Ammon's horn (tissue), 1 donor: ENCODE measurements at regions not wholly inside any gene's neighbourhood (a gene's known extent, or its start where the extent isn't known, plus 50 kb on each side); places are given as distances from the start of the nearest gene placed in this dataset.
A peak's percentile ranks its signal among the peaks of the same experiment; 100 is the strongest.
"Not testable (repeated sequence)": the region's sequence is repeated elsewhere in the genome, so short reads cannot be mapped to it uniquely, and the experiment has no call there.

Experiments used
- DNase-seq: peaks from one replicate; pipeline ENCODE4 v3.0.0-alpha.2; 2016; ENCODE audit warnings: low spot score

GRCh38 chr11:107276077-107276476, 181.5 kb downstream of the CWF19L2 start:
- no peak for DNase-seq

GRCh38 chr11:107275632-107276031, 182.0 kb downstream of the CWF19L2 start:
- no peak for DNase-seq

GRCh38 chr11:107274138-107274537, 183.5 kb downstream of the CWF19L2 start:
- no peak for DNase-seq

GRCh38 chr11:107272561-107272960, 185.1 kb downstream of the CWF19L2 start:
- DNase-seq = no peak

- DNase-seq = no peak
Measured at GRCh38 chr11:107271425-107271824, 186.2 kb downstream of the CWF19L2 start.

- DNase-seq = peak; percentile 17
Measured at GRCh38 chr11:107268977-107269376, 188.6 kb downstream of the CWF19L2 start.

GRCh38 chr11:107266455-107266854, 191.2 kb downstream of the CWF19L2 start:
- DNase-seq = no peak

GRCh38 chr11:107265591-107266121, 192.0 kb downstream of the CWF19L2 start:
- DNase-seq = no peak

- DNase-seq = no peak
Measured at GRCh38 chr11:107263844-107264563, 193.6 kb downstream of the CWF19L2 start.

- peak; percentile 37 for DNase-seq
Measured at GRCh38 chr11:107259811-107260221, 197.8 kb downstream of the CWF19L2 start.

GRCh38 chr11:107257710-107258109, 199.9 kb downstream of the CWF19L2 start:
- no peak for DNase-seq

GRCh38 chr11:107253661-107254060, 204.0 kb downstream of the CWF19L2 start:
- DNase-seq = not testable (repeated sequence)

GRCh38 chr11:107252429-107253161, 205.0 kb downstream of the CWF19L2 start:
- DNase-seq = no peak

GRCh38 chr11:107251298-107251697, 206.3 kb downstream of the CWF19L2 start:
- no peak for DNase-seq

GRCh38 chr11:107250017-107250416, 207.6 kb downstream of the CWF19L2 start:
- no peak for DNase-seq

- no peak for DNase-seq
Measured at GRCh38 chr11:107249054-107249453, 208.6 kb downstream of the CWF19L2 start.

- no peak for DNase-seq
Measured at GRCh38 chr11:107247167-107247861, 210.3 kb downstream of the CWF19L2 start.

- DNase-seq = no peak
Measured at GRCh38 chr11:107243929-107244328, 213.7 kb downstream of the CWF19L2 start.

- DNase-seq = no peak
Measured at GRCh38 chr11:107232451-107232850, 214.2 kb upstream of the GUCY1A2 start.

GRCh38 chr11:107224836-107225235, 206.6 kb upstream of the GUCY1A2 start:
- no peak for DNase-seq

- no peak for DNase-seq
Measured at GRCh38 chr11:107222916-107223460, 204.7 kb upstream of the GUCY1A2 start.

- no peak for DNase-seq
Measured at GRCh38 chr11:107222431-107222830, 204.2 kb upstream of the GUCY1A2 start.
